GM23338 (cell line): ENCODE measurements at regions not wholly inside any gene's neighbourhood (a gene's known extent, or its start where the extent isn't known, plus 50 kb on each side); places are given as distances from the start of the nearest gene placed in this dataset.

Experiments
- ATAC-seq: fragments of 200-7000 bp; cut with Tn5 transposase; 3 replicates; pipeline ENCODE4 v1.9.1; 2020
- DNase-seq: peaks from one replicate; pipeline ENCODE4 v3.0.0-alpha.2; 2015; ENCODE audit warnings: low spot score
- H2AFZ ChIP-seq: fragments of 200-600 bp; sonication (generic); 2 replicates; pipeline ENCODE4 v1.8.0; 2016; ENCODE audit warnings: antibody characterized with exemption, mild to moderate bottlenecking, moderate library complexity
- H3F3A ChIP-seq: fragments of 200-600 bp; sonication (generic); replicated peaks from 2 replicates; pipeline ENCODE4 v1.8.0; 2017; ENCODE audit warnings: antibody characterized with exemption, mixed run types, low read depth
- H3K27ac ChIP-seq: fragments of 200-600 bp; sonication (generic); 2 replicates; pipeline ENCODE4 v1.6.1; 2016; ENCODE audit warnings: low read depth
- H3K27me3 ChIP-seq: fragments of 200-600 bp; sonication (generic); 2 replicates; pipeline ENCODE4 v1.8.0; 2016; ENCODE audit warnings: mild to moderate bottlenecking, mixed run types, moderate library complexity; ENCODE audit not compliant: insufficient read depth
- H3K36me3 ChIP-seq: fragments of 200-600 bp; sonication (generic); 2 replicates; pipeline ENCODE4 v1.8.0; 2016; ENCODE audit warnings: mild to moderate bottlenecking; ENCODE audit not compliant: insufficient read depth
- H3K4me1 ChIP-seq: fragments of 200-600 bp; sonication (generic); 2 replicates; pipeline ENCODE4 v1.8.0; 2016; ENCODE audit warnings: mild to moderate bottlenecking, moderate library complexity; ENCODE audit not compliant: insufficient read depth
- H3K4me2 ChIP-seq: fragments of 200-600 bp; sonication (generic); 2 replicates; pipeline ENCODE4 v1.7.1; 2017; ENCODE audit warnings: mixed run types
- H3K4me3 ChIP-seq: fragments of 200-600 bp; sonication (generic); 2 replicates; pipeline ENCODE4 v1.6.1; 2016; ENCODE audit warnings: mixed run types
- H3K79me2 ChIP-seq: fragments of 200-600 bp; sonication (generic); replicated peaks from 2 replicates; pipeline ENCODE4 v1.8.0; 2017; ENCODE audit warnings: mild to moderate bottlenecking; ENCODE audit not compliant: insufficient read depth
- H3K9me2 ChIP-seq: fragments of 200-600 bp; sonication (generic); 2 replicates; pipeline ENCODE4 v1.8.0; 2017; ENCODE audit not compliant: insufficient read depth
- H4K20me1 ChIP-seq: fragments of 200-600 bp; sonication (generic); replicated peaks from 2 replicates; pipeline ENCODE4 v1.8.0; 2017; ENCODE audit warnings: mild to moderate bottlenecking; ENCODE audit not compliant: insufficient read depth
- H3K27ac Mint-ChIP-seq: 2 replicates; pipeline ENCODE4 v1.8.0; 2020; ENCODE audit warnings: inconsistent platforms, mild to moderate bottlenecking, moderate library complexity, mixed read lengths
- H3K27me3 Mint-ChIP-seq: 3 replicates; pipeline ENCODE4 v1.8.0; 2022; ENCODE audit warnings: low read depth, mild to moderate bottlenecking, moderate library complexity, mixed read lengths, inconsistent platforms; ENCODE audit not compliant: insufficient read depth, poor library complexity
- H3K36me3 Mint-ChIP-seq: 3 replicates; pipeline ENCODE4 v1.8.0; 2021; ENCODE audit warnings: low read depth, mild to moderate bottlenecking, inconsistent platforms, moderate library complexity, mixed read lengths
- H3K4me1 Mint-ChIP-seq: 3 replicates; pipeline ENCODE4 v1.8.0; 2020; ENCODE audit warnings: mild to moderate bottlenecking, inconsistent platforms, mixed read lengths
- H3K4me3 Mint-ChIP-seq: 3 replicates; pipeline ENCODE4 v1.8.0; 2021; ENCODE audit warnings: moderate library complexity, mild to moderate bottlenecking, inconsistent platforms, mixed read lengths
- H3K9me3 Mint-ChIP-seq: 3 replicates; pipeline ENCODE4 v1.8.0; 2020; ENCODE audit warnings: moderate library complexity, mild to moderate bottlenecking, inconsistent platforms, mixed read lengths
- CREB1 ChIP-seq: fragments of 250-450 bp; sonication (Bioruptor Pico); IDR thresholded peaks from 2 replicates; pipeline ENCODE4 v1.5.0; 2020; ENCODE audit warnings: low read depth, mild to moderate bottlenecking, moderate library complexity
- EZH2 ChIP-seq: fragments of 200-600 bp; sonication (generic); IDR thresholded peaks from one replicate; pipeline ENCODE4 v1.8.0; 2017; ENCODE audit warnings: antibody characterized with exemption, mild to moderate bottlenecking, low read depth; ENCODE audit not compliant: unreplicated experiment
- JUNB ChIP-seq: IDR thresholded peaks from one replicate; pipeline ENCODE4 v1.6.1; 2016; ENCODE audit warnings: antibody characterized with exemption; ENCODE audit not compliant: unreplicated experiment
- POLR2AphosphoS5 ChIP-seq: IDR thresholded peaks from 2 replicates; pipeline ENCODE4 v1.6.1; 2016; ENCODE audit warnings: antibody characterized with exemption, low read depth
- STAT1 ChIP-seq: IDR thresholded peaks from one replicate; pipeline ENCODE4 v1.6.1; 2016; ENCODE audit warnings: antibody characterized with exemption; ENCODE audit not compliant: unreplicated experiment
- ZNF114 ChIP-seq: fragments of 250-450 bp; sonication (Bioruptor Pico); IDR thresholded peaks from 2 replicates; pipeline ENCODE4 v1.5.0; 2020; ENCODE audit warnings: mild to moderate bottlenecking, moderate library complexity
- ZNF331 ChIP-seq: fragments of 250-450 bp; sonication (Bioruptor Pico); IDR thresholded peaks from 2 replicates; pipeline ENCODE4 v1.5.0; 2020; ENCODE audit warnings: low read depth, mild to moderate bottlenecking, moderate library complexity
- TF ChIP-seq, protein P1 (sequence below): IDR thresholded peaks from one replicate; pipeline ENCODE4 v1.6.1; 2018; ENCODE audit warnings: antibody characterized with exemption; ENCODE audit not compliant: unreplicated experiment

DNA sequence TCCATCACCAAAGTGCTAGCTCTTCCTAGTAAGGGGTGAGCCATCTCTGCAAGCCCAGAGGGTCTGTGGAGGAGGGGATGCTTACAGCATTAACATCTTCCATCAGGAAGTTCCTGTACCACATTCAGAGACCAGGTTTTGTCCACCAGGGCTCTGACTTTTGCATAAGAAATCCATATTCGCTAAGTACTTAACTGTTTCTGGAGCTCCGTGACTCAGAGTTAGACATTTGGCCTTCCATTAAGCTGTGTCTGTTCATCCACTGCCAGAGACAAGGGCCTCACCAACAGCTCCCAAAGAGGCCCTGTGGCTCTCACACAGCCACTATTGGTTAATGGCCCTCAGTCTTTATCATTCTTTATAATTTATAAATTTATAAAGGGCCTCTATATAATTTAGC lies 144.6 kb downstream of the ADAMTS15 start:
- Histone ChIP-seq H3K4me3 (no peak overlapping the region), H3K4me1 (no peaks in the 10 kb centered on the region), H3K4me2 (no peak overlapping the region), H3F3A (no peaks in the 10 kb centered on the region), H3K36me3 (no peaks in the 10 kb centered on the region), H3K27ac (no peak overlapping the region), H4K20me1 (no peaks in the 10 kb centered on the region), H2AFZ (no peak overlapping the region), H3K9me2 (peaks cover 6% of the 10 kb centered on the region), H3K27me3 (no peaks in the 10 kb centered on the region), H3K79me2 (no peaks in the 10 kb centered on the region)
- H3K27me3 Mint-ChIP-seq: no peaks in the 10 kb centered on the region
- TF ChIP-seq JUNB (no peak), EZH2 (no peak), STAT1 (no peak), ZNF114 (no peak), CREB1 (CRISPR knock-in tag) (no peak), ZNF331 (CRISPR knock-in tag) (no peak), POLR2AphosphoS5 (no peak)
- TF ChIP-seq, protein P1, sequence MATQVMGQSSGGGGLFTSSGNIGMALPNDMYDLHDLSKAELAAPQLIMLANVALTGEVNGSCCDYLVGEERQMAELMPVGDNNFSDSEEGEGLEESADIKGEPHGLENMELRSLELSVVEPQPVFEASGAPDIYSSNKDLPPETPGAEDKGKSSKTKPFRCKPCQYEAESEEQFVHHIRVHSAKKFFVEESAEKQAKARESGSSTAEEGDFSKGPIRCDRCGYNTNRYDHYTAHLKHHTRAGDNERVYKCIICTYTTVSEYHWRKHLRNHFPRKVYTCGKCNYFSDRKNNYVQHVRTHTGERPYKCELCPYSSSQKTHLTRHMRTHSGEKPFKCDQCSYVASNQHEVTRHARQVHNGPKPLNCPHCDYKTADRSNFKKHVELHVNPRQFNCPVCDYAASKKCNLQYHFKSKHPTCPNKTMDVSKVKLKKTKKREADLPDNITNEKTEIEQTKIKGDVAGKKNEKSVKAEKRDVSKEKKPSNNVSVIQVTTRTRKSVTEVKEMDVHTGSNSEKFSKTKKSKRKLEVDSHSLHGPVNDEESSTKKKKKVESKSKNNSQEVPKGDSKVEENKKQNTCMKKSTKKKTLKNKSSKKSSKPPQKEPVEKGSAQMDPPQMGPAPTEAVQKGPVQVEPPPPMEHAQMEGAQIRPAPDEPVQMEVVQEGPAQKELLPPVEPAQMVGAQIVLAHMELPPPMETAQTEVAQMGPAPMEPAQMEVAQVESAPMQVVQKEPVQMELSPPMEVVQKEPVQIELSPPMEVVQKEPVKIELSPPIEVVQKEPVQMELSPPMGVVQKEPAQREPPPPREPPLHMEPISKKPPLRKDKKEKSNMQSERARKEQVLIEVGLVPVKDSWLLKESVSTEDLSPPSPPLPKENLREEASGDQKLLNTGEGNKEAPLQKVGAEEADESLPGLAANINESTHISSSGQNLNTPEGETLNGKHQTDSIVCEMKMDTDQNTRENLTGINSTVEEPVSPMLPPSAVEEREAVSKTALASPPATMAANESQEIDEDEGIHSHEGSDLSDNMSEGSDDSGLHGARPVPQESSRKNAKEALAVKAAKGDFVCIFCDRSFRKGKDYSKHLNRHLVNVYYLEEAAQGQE: no peak
- H3K4me1 Mint-ChIP-seq: no peaks in the 10 kb centered on the region
- ATAC-seq (no peak), DNase-seq (no peak)
- H3K27ac Mint-ChIP-seq: no peak overlapping the region
- H3K9me3 Mint-ChIP-seq: no peaks in the 10 kb centered on the region
- H3K4me3 Mint-ChIP-seq: no peak overlapping the region
- no peaks in the 10 kb centered on the region for H3K36me3 Mint-ChIP-seq

GRCh38 chr11:130598433-130598832 lies 150.0 kb downstream of the ADAMTS15 start:
- no peak overlapping the region for H3K4me3 ChIP-seq
- no peak for ATAC-seq
- no peak overlapping the region for H3K4me3 Mint-ChIP-seq
- no peaks in the 10 kb centered on the region for H3K36me3 Mint-ChIP-seq
- DNase-seq: no peak
- TF ChIP-seq, protein P1: no peak
- TF ChIP-seq STAT1 (no peak), POLR2AphosphoS5 (no peak)
- H3K79me2 ChIP-seq: no peaks in the 10 kb centered on the region
- H3K9me2 ChIP-seq: no peaks in the 10 kb centered on the region; the same call in 1 of the 2 replicates
- peaks cover 24% of the 10 kb centered on the region for H3K4me1 Mint-ChIP-seq
- H3K27me3 Mint-ChIP-seq: peaks cover 6% of the 10 kb centered on the region
- no peak overlapping the region for H3K27ac Mint-ChIP-seq
- H3K27me3 ChIP-seq: no peaks in the 10 kb centered on the region
- no peak overlapping the region for H2AFZ ChIP-seq
- H3K36me3 ChIP-seq: no peaks in the 10 kb centered on the region
- no peaks in the 10 kb centered on the region for H3F3A ChIP-seq
- no peaks in the 10 kb centered on the region; the same call in 2 of the 3 replicates for H3K9me3 Mint-ChIP-seq
- H4K20me1 ChIP-seq: no peaks in the 10 kb centered on the region
- peaks cover 9% of the 10 kb centered on the region for H3K4me1 ChIP-seq
- H3K27ac ChIP-seq: no peak overlapping the region
- no peak overlapping the region for H3K4me2 ChIP-seq
